ENCODE measurements at regions not wholly inside any gene's neighbourhood (a gene's known extent, or its start where the extent isn't known, plus 50 kb on each side); places are given as distances from the start of the nearest gene placed in this dataset.

GRCh38 chr2:237222601-237223041 is 136.9 kb downstream of the COPS8 start:
- Mint-ChIP-seq H3K4me3 (no peak overlapping the region), H3K4me1 (no peaks in the 10 kb centered on the region), H3K27ac (no peak overlapping the region), H3K36me3 (no peaks in the 10 kb centered on the region), H3K27me3 (ENCODE audit: insufficient read depth, low read depth) (no peaks in the 10 kb centered on the region), H3K9me3 (no peaks in the 10 kb centered on the region)
- H3K27me3 ChIP-seq = no peaks in the 10 kb centered on the region
- no peak for DNase-seq (ENCODE audit: low spot score)
- H3K27ac ChIP-seq = no peak overlapping the region
- no peaks in the 10 kb centered on the region for H3K79me2 ChIP-seq (ENCODE audit: low read depth)
- H2AFZ ChIP-seq (replicated peaks) = no peak overlapping the region
- no peak overlapping the region for H3K4me2 ChIP-seq
- H4K20me1 ChIP-seq (ENCODE audit: low read depth) = no peaks in the 10 kb centered on the region
- H3K4me1 ChIP-seq = peaks cover 6% of the 10 kb centered on the region
- no peaks in the 10 kb centered on the region for H3F3A ChIP-seq (ENCODE audit: low read depth)
- no peak for TF ChIP-seq EZH2 (IDR thresholded peaks at IDR 0.05)
- no peak for TF ChIP-seq EZH2phosphoT487 (IDR thresholded peaks at IDR 0.05)
- TF ChIP-seq CTCF (IDR thresholded peaks at IDR 0.05) = no peak
- H3K4me3 ChIP-seq = no peak overlapping the region
- no peak overlapping the region for H3K9ac ChIP-seq
- no peaks in the 10 kb centered on the region for H3K9me3 ChIP-seq (ENCODE audit: low read depth)
- no peaks in the 10 kb centered on the region for H3K36me3 ChIP-seq

DNA sequence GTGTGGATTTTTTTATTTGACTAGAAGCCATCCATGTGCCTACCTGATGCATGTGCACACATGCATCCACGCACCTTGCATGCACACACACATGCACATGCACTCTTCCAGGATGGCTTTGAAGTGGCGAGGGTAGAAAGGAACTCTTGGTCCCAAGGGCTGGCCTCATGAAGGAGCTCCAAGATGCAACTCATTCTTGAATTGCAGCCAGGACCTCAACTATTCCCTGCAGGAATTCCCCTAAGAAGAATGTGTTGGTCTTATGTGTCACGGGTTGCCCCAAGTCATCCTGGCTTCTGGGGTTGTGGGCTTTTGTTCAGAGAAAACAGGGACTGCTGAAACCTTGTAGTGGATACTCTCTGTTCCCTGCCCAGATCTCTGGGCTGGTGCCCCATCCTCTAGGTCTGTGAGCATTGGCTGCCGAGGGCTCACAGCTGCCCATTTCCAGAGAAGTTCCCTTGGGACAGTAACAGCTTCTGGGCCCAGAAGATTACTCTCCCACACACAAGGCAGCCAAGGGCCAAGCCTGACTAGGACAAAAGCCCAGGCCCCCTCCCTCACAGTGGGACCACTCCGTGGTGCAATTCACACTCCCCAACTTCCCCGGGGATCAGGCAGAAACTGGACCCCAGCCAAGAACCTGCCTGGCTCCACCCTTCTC is 137.6 kb downstream of the COPS8 start:
- Mint-ChIP-seq H3K4me1 (no peaks in the 10 kb centered on the region), H3K4me3 (no peak overlapping the region), H3K36me3 (no peaks in the 10 kb centered on the region), H3K27me3 (ENCODE audit: insufficient read depth, low read depth) (peaks cover 2% of the 10 kb centered on the region), H3K27ac (no peak overlapping the region), H3K9me3 (no peaks in the 10 kb centered on the region)
- no peak overlapping the region for H2AFZ ChIP-seq (replicated peaks)
- no peak for TF ChIP-seq CTCF (IDR thresholded peaks at IDR 0.05)
- TF ChIP-seq EZH2phosphoT487 (IDR thresholded peaks at IDR 0.05) = no peak
- no peak for TF ChIP-seq EZH2 (IDR thresholded peaks at IDR 0.05)
- no peaks in the 10 kb centered on the region for H3K36me3 ChIP-seq
- H3K4me3 ChIP-seq = no peak overlapping the region
- peaks cover under 1% of the 10 kb centered on the region for H3K4me1 ChIP-seq
- no peaks in the 10 kb centered on the region for H3F3A ChIP-seq (ENCODE audit: low read depth)
- H3K27me3 ChIP-seq = no peaks in the 10 kb centered on the region
- no peak overlapping the region for H3K4me2 ChIP-seq
- no peaks in the 10 kb centered on the region for H3K9me3 ChIP-seq (ENCODE audit: low read depth)
- H3K79me2 ChIP-seq (ENCODE audit: low read depth) = no peaks in the 10 kb centered on the region
- no peaks in the 10 kb centered on the region for H4K20me1 ChIP-seq (ENCODE audit: low read depth)
- H3K9ac ChIP-seq = no peak overlapping the region
- DNase-seq (ENCODE audit: low spot score) = no peak
- H3K27ac ChIP-seq = no peak overlapping the region

DNA sequence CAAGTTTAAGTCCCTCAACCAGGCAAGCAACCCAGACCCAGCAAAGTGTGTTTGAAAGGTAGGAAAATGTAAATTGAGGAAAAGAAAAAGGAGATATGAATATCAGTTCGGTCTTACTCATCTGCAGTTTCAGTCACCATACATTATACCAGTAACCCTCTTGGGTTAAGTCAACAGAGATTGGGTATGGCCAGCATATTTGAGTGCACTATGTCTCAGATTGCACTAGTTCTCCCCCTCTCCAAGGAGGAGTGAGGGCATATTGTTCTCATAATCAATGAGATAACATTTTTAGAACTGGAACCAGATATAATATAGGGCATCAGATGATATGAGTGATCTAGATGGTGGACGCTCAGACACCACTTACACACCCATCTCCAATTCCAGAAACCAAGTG is 141.5 kb downstream of the COPS8 start:
- Mint-ChIP-seq H3K4me1 (no peaks in the 10 kb centered on the region), H3K27ac (no peak overlapping the region), H3K36me3 (no peaks in the 10 kb centered on the region), H3K27me3 (ENCODE audit: insufficient read depth, low read depth) (peaks cover 5% of the 10 kb centered on the region), H3K9me3 (no peaks in the 10 kb centered on the region), H3K4me3 (no peak overlapping the region)
- no peak for DNase-seq (ENCODE audit: low spot score)
- Histone ChIP-seq H3K79me2 (ENCODE audit: low read depth) (no peaks in the 10 kb centered on the region), H3K9me3 (ENCODE audit: low read depth) (no peaks in the 10 kb centered on the region), H3F3A (ENCODE audit: low read depth) (no peaks in the 10 kb centered on the region), H2AFZ (replicated peaks) (no peak overlapping the region), H3K27ac (no peak overlapping the region), H3K4me1 (no peaks in the 10 kb centered on the region), H3K36me3 (no peaks in the 10 kb centered on the region), H3K9ac (no peak overlapping the region), H3K27me3 (no peaks in the 10 kb centered on the region), H3K4me2 (no peak overlapping the region), H4K20me1 (ENCODE audit: low read depth) (no peaks in the 10 kb centered on the region), H3K4me3 (no peak overlapping the region)
- TF ChIP-seq EZH2 (IDR thresholded peaks at IDR 0.05) (no peak), CTCF (IDR thresholded peaks at IDR 0.05) (no peak), EZH2phosphoT487 (IDR thresholded peaks at IDR 0.05) (no peak)

Data from neural progenitor cell (in vitro differentiated cells).